SK-N-SH (cell line): ENCODE measurements at regions not wholly inside any gene's neighbourhood (a gene's known extent, or its start where the extent isn't known, plus 50 kb on each side); places are given as distances from the start of the nearest gene placed in this dataset.

Source experiments
- CTCF ChIA-PET: fragments of 300-600, 350-600 bp; formaldehyde crosslinking; extraction: SDS; loops from one replicate; lab custom pipeline; 2021; lab: Yijun Ruan, JAX
- POLR2A ChIA-PET: fragments of 350-600 bp; sonication (Branson Sonifier 250); formaldehyde crosslinking; extraction: SDS; loops from one replicate; lab custom pipeline; 2020; ENCODE audit warnings: antibody characterized with exemption, inconsistent platforms; lab: Yijun Ruan, JAX
- DNase-seq: peaks from one replicate; pipeline ENCODE4 v3.0.0; 2012
- H2AFZ ChIP-seq: fragments of 200-600 bp; sonication (generic); 2 replicates; pipeline ENCODE4 v1.8.1; 2016; ENCODE audit warnings: antibody characterized with exemption, mild to moderate bottlenecking, low read depth
- H3F3A ChIP-seq: fragments of 200-600 bp; sonication (generic); replicated peaks from 2 replicates; pipeline ENCODE3; 2016; ENCODE audit warnings: antibody characterized with exemption, mild to moderate bottlenecking; ENCODE audit not compliant: insufficient read depth
- H3K27ac ChIP-seq, 2 experiments: fragments of 200-500 bp in 1 of 2; fragments of 200-600 bp in 1 of 2; sonication (Bioruptor generic) in 1 of 2; sonication (generic), shearing (Covaris generic) in 1 of 2; 2 replicates each; pipeline versions ENCODE4 v1.5.1 to v1.6.1; 2014 to 2016; ENCODE audit warnings: low read depth in 2 of 2, inconsistent platforms in 1 of 2, low read length in 1 of 2, mild to moderate bottlenecking in 1 of 2, mixed read lengths in 1 of 2
- H3K27me3 ChIP-seq: fragments of 200-600 bp; sonication (generic), shearing (Covaris generic); 2 replicates; pipeline ENCODE4 v1.6.1; 2016; ENCODE audit warnings: mixed run types; ENCODE audit not compliant: insufficient read depth
- H3K36me3 ChIP-seq, 2 experiments: fragments of 200-500 bp in 1 of 2; fragments of 200-600 bp in 1 of 2; sonication (Bioruptor generic) in 1 of 2; sonication (generic) in 1 of 2; replicated peaks in 1 of 2; 2 replicates each; pipeline versions ENCODE3 to v1.5.1; 2014 to 2016; ENCODE audit warnings: low read length in 1 of 2, mild to moderate bottlenecking in 1 of 2; ENCODE audit not compliant: insufficient read depth in 2 of 2, control insufficient read depth in 1 of 2
- H3K4me1 ChIP-seq, 2 experiments: fragments of 200-500 bp in 1 of 2; fragments of 200-600 bp in 1 of 2; sonication (Bioruptor generic) in 1 of 2; sonication (generic), shearing (Covaris generic) in 1 of 2; 2 replicates each; pipeline versions ENCODE4 v1.5.1 to v1.6.1; 2014 to 2016; ENCODE audit warnings: low read depth in 1 of 2, low read length in 1 of 2, mixed run types in 1 of 2; ENCODE audit not compliant: insufficient read depth in 2 of 2, control insufficient read depth in 1 of 2
- H3K4me2 ChIP-seq: fragments of 200-600 bp; sonication (generic), shearing (Covaris generic); 2 replicates; pipeline ENCODE4 v1.6.1; 2017; ENCODE audit warnings: mixed run types
- H3K4me3 ChIP-seq, 2 experiments: fragments of 200-500 bp in 1 of 2; fragments of 200-600 bp in 1 of 2; sonication (Bioruptor generic) in 1 of 2; sonication (generic), shearing (Covaris generic) in 1 of 2; 2 replicates each; pipeline versions ENCODE4 v1.5.1 to v1.8.1; 2014 to 2016; ENCODE audit warnings: low read depth in 2 of 2, inconsistent platforms in 1 of 2, low read length in 1 of 2, mild to moderate bottlenecking in 1 of 2, mixed read lengths in 1 of 2, moderate library complexity in 1 of 2
- H3K79me2 ChIP-seq: fragments of 200-600 bp; sonication (generic); 2 replicates; pipeline ENCODE4 v1.8.1; 2017; ENCODE audit warnings: mild to moderate bottlenecking; ENCODE audit not compliant: insufficient read depth
- H3K9ac ChIP-seq: fragments of 200-600 bp; sonication (generic); 2 replicates; pipeline ENCODE4 v1.6.1; 2017; ENCODE audit warnings: mixed run types
- H3K9me2 ChIP-seq: fragments of 200-600 bp; sonication (generic); 2 replicates; pipeline ENCODE4 v1.6.1; 2017; ENCODE audit warnings: mixed run types
- H3K9me3 ChIP-seq: fragments of 200-600 bp; sonication (generic); 2 replicates; pipeline ENCODE4 v1.6.1; 2017; ENCODE audit warnings: mixed run types, mild to moderate bottlenecking, moderate library complexity
- H4K20me1 ChIP-seq: fragments of 200-600 bp; sonication (generic); 2 replicates; pipeline ENCODE4 v1.6.1; 2017; ENCODE audit warnings: mild to moderate bottlenecking, mixed run types; ENCODE audit not compliant: insufficient read depth
- CHD2 ChIP-seq: fragments of 150-350 bp; IDR thresholded peaks from 2 replicates; pipeline ENCODE4 v1.6.1; 2018; ENCODE audit warnings: low read length; ENCODE audit not compliant: partially characterized antibody
- EP300 ChIP-seq, 2 experiments: IDR thresholded peaks; 2 replicates each; pipeline versions ENCODE4 v1.4.0 to v1.6.1; 2012; ENCODE audit warnings: borderline replicate concordance in 1 of 2, low read depth in 1 of 2, low read length in 1 of 2
- FOXM1 ChIP-seq: IDR thresholded peaks from 2 replicates; pipeline ENCODE4 v1.4.0; 2012; ENCODE audit warnings: low read depth, mild to moderate bottlenecking
- IRF3 ChIP-seq: fragments of 150-350 bp; IDR thresholded peaks from 2 replicates; pipeline ENCODE4 v1.6.1; 2016; ENCODE audit warnings: mild to moderate bottlenecking, low read depth, low read length
- JUND ChIP-seq: IDR thresholded peaks from 2 replicates; pipeline ENCODE4 v1.4.0; 2012
- MAX ChIP-seq: IDR thresholded peaks from 2 replicates; pipeline ENCODE4 v1.4.0; 2012; ENCODE audit warnings: low read depth
- MEF2A ChIP-seq: IDR thresholded peaks from 2 replicates; pipeline ENCODE4 v1.4.0; 2012; ENCODE audit warnings: low read depth, borderline replicate concordance
- PBX3 ChIP-seq: IDR thresholded peaks from 2 replicates; pipeline ENCODE4; 2012
- POLR2AphosphoS5 ChIP-seq: IDR thresholded peaks from 2 replicates; pipeline ENCODE4 v1.6.1; 2012; ENCODE audit warnings: low read depth, low read length
- RAD21 ChIP-seq: IDR thresholded peaks from 2 replicates; pipeline ENCODE4 v1.6.1; 2012; ENCODE audit warnings: mild to moderate bottlenecking, low read length
- RCOR1 ChIP-seq: fragments of 150-350 bp; IDR thresholded peaks from 2 replicates; pipeline ENCODE4 v1.6.1; 2017; ENCODE audit warnings: antibody characterized with exemption, low read length
- REST ChIP-seq: IDR thresholded peaks from 2 replicates; pipeline ENCODE4 v1.6.1; 2012; ENCODE audit warnings: mild to moderate bottlenecking, low read depth, low read length, moderate library complexity
- RXRA ChIP-seq: IDR thresholded peaks from 2 replicates; pipeline ENCODE4 v1.4.0; 2012; ENCODE audit warnings: low read depth, mild to moderate bottlenecking, borderline replicate concordance
- SMC3 ChIP-seq: IDR thresholded peaks from 2 replicates; pipeline ENCODE4 v1.6.1; 2012; ENCODE audit warnings: low read depth, low read length, improper control_type of control experiment
- TCF12 ChIP-seq: IDR thresholded peaks from 2 replicates; pipeline ENCODE4 v1.4.0; 2012
- TEAD4 ChIP-seq: IDR thresholded peaks from 2 replicates; pipeline ENCODE4 v1.4.0; 2012; ENCODE audit warnings: mild to moderate bottlenecking, borderline replicate concordance; ENCODE audit not compliant: insufficient read depth
- YY1 ChIP-seq: IDR thresholded peaks from 2 replicates; pipeline ENCODE4 v1.4.0; 2012; ENCODE audit warnings: low read depth, mild to moderate bottlenecking
- ZBTB33 ChIP-seq: IDR thresholded peaks from 2 replicates; pipeline ENCODE4 v1.4.0; 2012; ENCODE audit warnings: low read depth, borderline replicate concordance
- WGBS: methylation state at CpG from one replicate; pipeline ENCODE4 v1.1.6; 2017; ENCODE audit warnings: low lambda C conversion rate; 5-methylcytosine and 5-hydroxymethylcytosine counted together

- TF ChIP-seq RXRA (no peak), PBX3 (no peak), YY1 (no peak)
Observed at GRCh38 chr11:81602508-81602907, 1131.2 kb downstream of the FAM181B start (continued).

- ChIA-PET CTCF (interaction anchor here (0.6 kb wide), 1 partner anchor 758 kb away, joined by 3 read pairs; no protein-coding TSS in a partner anchor), POLR2A (no interaction called here)
- DNase-seq = no peak
Observed at GRCh38 chr11:81596704-81597103, 1137.0 kb downstream of the FAM181B start.

GRCh38 chr11:81585390-81585933 lies 1148.2 kb downstream of the FAM181B start:
- Histone ChIP-seq H4K20me1 (no peaks in the 10 kb centered on the region), H3K9me2 (no peaks in the 10 kb centered on the region), H3K27ac (no peak overlapping the region), H3F3A (no peaks in the 10 kb centered on the region), H3K79me2 (no peaks in the 10 kb centered on the region), H3K4me3 (no peak overlapping the region), H3K36me3 (no peaks in the 10 kb centered on the region), H3K9ac (no peak overlapping the region), H3K27me3 (no peaks in the 10 kb centered on the region), H2AFZ (no peak overlapping the region), H3K4me1 (no peaks in the 10 kb centered on the region), H3K9me3 (no peaks in the 10 kb centered on the region), H3K4me2 (no peak overlapping the region)
- TF ChIP-seq RCOR1 = no peak
- TF ChIP-seq ZBTB33 = no peak
- TF ChIP-seq EP300 (IDR thresholded peaks at IDR 0.05; ENCODE audit: borderline replicate concordance in 1 of 2, low read depth in 1 of 2, low read length in 1 of 2) = no peak
- TF ChIP-seq TEAD4 = no peak
- TF ChIP-seq CHD2 = no peak
- no peak for TF ChIP-seq MAX
- TF ChIP-seq IRF3 = no peak
- TF ChIP-seq MEF2A = no peak
- no peak for TF ChIP-seq REST
- TF ChIP-seq SMC3 = no peak
- TF ChIP-seq JUND = no peak
- no peak for TF ChIP-seq YY1
- no peak for TF ChIP-seq TCF12
- TF ChIP-seq FOXM1 = no peak
- no peak for TF ChIP-seq POLR2AphosphoS5
- CTCF ChIA-PET = no interaction called here
- DNase-seq = no peak
- POLR2A ChIA-PET = no interaction called here
- WGBS = 50% methylated on average over 2 of the region's 2 CpGs

More at GRCh38 chr11:81596704-81597103, 1137.0 kb downstream of the FAM181B start:
- no peak overlapping the region for H2AFZ ChIP-seq
- no peak overlapping the region for H3K27ac ChIP-seq
- H3K9ac ChIP-seq = no peak overlapping the region
- no peaks in the 10 kb centered on the region for H3K36me3 ChIP-seq
- H3K4me1 ChIP-seq = no peaks in the 10 kb centered on the region; a peak in 1 of 4 replicates
- H3K9me2 ChIP-seq = no peaks in the 10 kb centered on the region
- H3K4me3 ChIP-seq = no peak overlapping the region
- H3K9me3 ChIP-seq = no peaks in the 10 kb centered on the region
- 23% methylated on average over 2 of the region's 2 CpGs for WGBS
- no peak overlapping the region for H3K4me2 ChIP-seq
- no peaks in the 10 kb centered on the region for H4K20me1 ChIP-seq
- no peaks in the 10 kb centered on the region for H3K79me2 ChIP-seq
- no peaks in the 10 kb centered on the region for H3K27me3 ChIP-seq
- H3F3A ChIP-seq = no peaks in the 10 kb centered on the region
- TF ChIP-seq RAD21 = no peak
